Erythroblast (primary cell): ENCODE measurements at regions not wholly inside any gene's neighbourhood (a gene's known extent, or its start where the extent isn't known, plus 50 kb on each side); places are given as distances from the start of the nearest gene placed in this dataset.

Source experiments
- GATA1 ChIP-seq: IDR thresholded peaks from 2 replicates; pipeline ENCODE4 v1.6.1; 2011; ENCODE audit warnings: low read depth, mild to moderate bottlenecking, control low read depth, low read length, moderate library complexity
- POLR2A ChIP-seq: IDR thresholded peaks from 2 replicates; pipeline ENCODE4 v1.6.1; 2011; ENCODE audit warnings: mild to moderate bottlenecking, low read length

DNA sequence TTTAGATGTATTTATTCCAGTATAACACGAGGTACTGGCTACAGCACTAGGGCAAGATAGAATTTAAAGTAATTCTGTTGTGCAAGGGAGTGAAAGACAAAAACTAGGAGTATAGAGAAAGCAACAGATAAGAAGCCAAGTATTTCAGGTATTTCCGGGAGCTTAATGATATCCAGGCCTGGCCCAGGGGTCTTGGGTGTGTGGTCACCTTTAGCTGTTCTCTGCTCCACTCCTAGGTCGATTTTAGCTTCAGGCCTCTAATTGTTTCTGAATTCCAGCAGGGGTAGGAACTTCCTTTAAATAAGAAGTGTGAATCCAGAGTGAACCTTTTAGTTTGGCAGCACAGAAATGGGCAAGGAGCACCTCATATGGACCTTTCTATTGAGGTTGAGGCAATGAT, 342.3 kb upstream of the MYT1L start:
- TF ChIP-seq POLR2A (no peak), GATA1 (no peak)
